ENCODE measurements at regions not wholly inside any gene's neighbourhood (a gene's known extent, or its start where the extent isn't known, plus 50 kb on each side); places are given as distances from the start of the nearest gene placed in this dataset.

GRCh38 chr5:53309653-53310052 is 170.8 kb upstream of the FST start:
- TF ChIP-seq CTCF (conservative IDR thresholded peaks at IDR 0.05): no peak
- TF ChIP-seq EZH2 (IDR thresholded peaks at IDR 0.05; ENCODE audit: low read depth): no peak
- Histone ChIP-seq H3K27me3 (ENCODE audit: insufficient read depth, low read depth) (no peaks in the 10 kb centered on the region), H3K9me2 (ENCODE audit: insufficient read depth) (no peaks in the 10 kb centered on the region), H3K36me3 (ENCODE audit: low read depth) (no peaks in the 10 kb centered on the region), H4K20me1 (ENCODE audit: insufficient read depth) (no peaks in the 10 kb centered on the region), H3K27ac (no peak overlapping the region), H3K4me1 (replicated peaks; ENCODE audit: insufficient read depth) (no peaks in the 10 kb centered on the region), H3K9me3 (ENCODE audit: insufficient read depth, low read depth) (no peaks in the 10 kb centered on the region), H3K4me2 (no peak overlapping the region), H2AFZ (no peak overlapping the region), H3K79me2 (ENCODE audit: low read depth) (no peaks in the 10 kb centered on the region), H3F3A (ENCODE audit: insufficient read depth, low read depth) (no peaks in the 10 kb centered on the region), H3K4me3 (no peak overlapping the region)
- DNase-seq: no peak
- POLR2A ChIA-PET (ENCODE audit: unreplicated experiment): no interaction called here
- CTCF ChIA-PET: no interaction called here
- no TSS peak for BruUV-seq (replicated peaks)
- intact Hi-C loops (cut with micrococcal nuclease; ENCODE audit: unreplicated experiment): no loop called here

GRCh38 chr5:53311681-53312080 is 168.7 kb upstream of the FST start:
- H3K4me2 ChIP-seq: no peak overlapping the region
- no TSS peak for BruUV-seq (replicated peaks)
- CTCF ChIA-PET: no interaction called here
- H3K9me3 ChIP-seq (ENCODE audit: insufficient read depth, low read depth): 0 out of 2 replicates have a peak, but pooled peaks cover 7% of the 10 kb centered on the region
- H3K36me3 ChIP-seq (ENCODE audit: low read depth): no peaks in the 10 kb centered on the region
- no peak overlapping the region for H2AFZ ChIP-seq
- H3F3A ChIP-seq (ENCODE audit: insufficient read depth, low read depth): no peaks in the 10 kb centered on the region
- intact Hi-C loops (cut with micrococcal nuclease; ENCODE audit: unreplicated experiment): no loop called here
- no peak for DNase-seq
- H3K27ac ChIP-seq: no peak overlapping the region
- no peaks in the 10 kb centered on the region for H3K4me1 ChIP-seq (replicated peaks; ENCODE audit: insufficient read depth)
- no peaks in the 10 kb centered on the region for H3K9me2 ChIP-seq (ENCODE audit: insufficient read depth)
- POLR2A ChIA-PET (ENCODE audit: unreplicated experiment): no interaction called here
- no peaks in the 10 kb centered on the region for H3K27me3 ChIP-seq (ENCODE audit: insufficient read depth, low read depth)
- no peaks in the 10 kb centered on the region for H4K20me1 ChIP-seq (ENCODE audit: insufficient read depth)
- H3K4me3 ChIP-seq: no peak overlapping the region
- TF ChIP-seq EZH2 (IDR thresholded peaks at IDR 0.05; ENCODE audit: low read depth) (no peak), CTCF (conservative IDR thresholded peaks at IDR 0.05) (no peak)
- no peaks in the 10 kb centered on the region for H3K79me2 ChIP-seq (ENCODE audit: low read depth)

GRCh38 chr5:53313145-53313544 is 167.3 kb upstream of the FST start:
- Histone ChIP-seq H3K36me3 (ENCODE audit: low read depth) (no peaks in the 10 kb centered on the region), H3K79me2 (ENCODE audit: low read depth) (no peaks in the 10 kb centered on the region), H2AFZ (no peak overlapping the region), H3K27me3 (ENCODE audit: insufficient read depth, low read depth) (no peaks in the 10 kb centered on the region), H3K4me2 (no peak overlapping the region), H3F3A (ENCODE audit: insufficient read depth, low read depth) (no peaks in the 10 kb centered on the region), H3K9me3 (ENCODE audit: insufficient read depth, low read depth) (0 out of 2 replicates have a peak, but pooled peaks cover 7% of the 10 kb centered on the region), H3K4me3 (no peak overlapping the region), H3K4me1 (replicated peaks; ENCODE audit: insufficient read depth) (no peaks in the 10 kb centered on the region), H3K9me2 (ENCODE audit: insufficient read depth) (no peaks in the 10 kb centered on the region), H3K27ac (no peak overlapping the region), H4K20me1 (ENCODE audit: insufficient read depth) (no peaks in the 10 kb centered on the region)
- intact Hi-C loops (cut with micrococcal nuclease; ENCODE audit: unreplicated experiment): no loop called here
- ChIA-PET CTCF (no interaction called here), POLR2A (ENCODE audit: unreplicated experiment) (no interaction called here)
- no peak for DNase-seq
- TF ChIP-seq CTCF (conservative IDR thresholded peaks at IDR 0.05) (no peak), EZH2 (IDR thresholded peaks at IDR 0.05; ENCODE audit: low read depth) (no peak)
- no TSS peak for BruUV-seq (replicated peaks)

Data from PC-9 (cell line).